HepG2 (cell line): ENCODE measurements at regions not wholly inside any gene's neighbourhood (a gene's known extent, or its start where the extent isn't known, plus 50 kb on each side); places are given as distances from the start of the nearest gene placed in this dataset.

Experiments used
- ATF1 ChIP-seq: IDR thresholded peaks from 2 replicates; pipeline ENCODE4 v1.6.1; 2016; ENCODE audit warnings: mild to moderate bottlenecking, control low read depth
- ETS1 ChIP-seq: sonication (generic); formaldehyde crosslinking; IDR thresholded peaks from 2 replicates; pipeline ENCODE4 v1.4.0; 2020; ENCODE audit warnings: missing genetic modification reagents
- GATA4 ChIP-seq: sonication (generic); IDR thresholded peaks from 2 replicates; pipeline ENCODE4 v1.6.1; 2016; ENCODE audit warnings: antibody characterized with exemption, low read depth, borderline replicate concordance
- HMG20A ChIP-seq: IDR thresholded peaks from 2 replicates; pipeline ENCODE4 v1.6.1; 2016; ENCODE audit warnings: borderline replicate concordance
- HNF1A ChIP-seq, 2 experiments: sonication (generic) in 1 of 2; formaldehyde crosslinking in 1 of 2; IDR thresholded peaks; 2 replicates each; pipeline versions ENCODE4 v1.4.0 to v1.6.1; 2016 to 2020; ENCODE audit warnings: borderline replicate concordance in 1 of 2, low read depth in 1 of 2, mild to moderate bottlenecking in 1 of 2, missing genetic modification reagents in 1 of 2
- HNRNPUL1 ChIP-seq: fragments of 200-400 bp; formaldehyde crosslinking; IDR thresholded peaks from 2 replicates; pipeline ENCODE4 v1.6.1; 2017; ENCODE audit warnings: low read depth, mild to moderate bottlenecking, low read length, moderate library complexity
- ISL2 ChIP-seq: sonication (generic); formaldehyde crosslinking; IDR thresholded peaks from 2 replicates; pipeline ENCODE4 v1.5.0; 2020; ENCODE audit warnings: missing genetic modification reagents
- ISX ChIP-seq: sonication (generic); formaldehyde crosslinking; conservative IDR thresholded peaks from 2 replicates; pipeline ENCODE4 v1.5.0; 2020; ENCODE audit warnings: missing genetic modification reagents
- JUN ChIP-seq: sonication (generic); formaldehyde crosslinking; IDR thresholded peaks from 2 replicates; pipeline ENCODE4 v1.4.0; 2020; ENCODE audit warnings: mild to moderate bottlenecking, missing genetic modification reagents
- KDM2A ChIP-seq: sonication (generic); formaldehyde crosslinking; IDR thresholded peaks from 2 replicates; pipeline ENCODE4 v1.4.0; 2020; ENCODE audit warnings: low read depth, missing genetic modification reagents, borderline replicate concordance
- KMT2B ChIP-seq: IDR thresholded peaks from 2 replicates; pipeline ENCODE4 v1.6.1; 2016; ENCODE audit warnings: missing genetic modification reagents, missing compliant biosample characterization
- MEIS2 ChIP-seq: sonication (generic); formaldehyde crosslinking; IDR thresholded peaks from 2 replicates; pipeline ENCODE4 v1.9.0; 2021; ENCODE audit warnings: mild to moderate bottlenecking, missing genetic modification reagents
- MLX ChIP-seq: IDR thresholded peaks from 2 replicates; pipeline ENCODE4 v1.6.1; 2016
- MLXIP ChIP-seq: sonication (generic); formaldehyde crosslinking; IDR thresholded peaks from 2 replicates; pipeline ENCODE4 v1.9.0; 2021; ENCODE audit warnings: missing genetic modification reagents, borderline replicate concordance
- POGZ ChIP-seq: sonication (generic); formaldehyde crosslinking; IDR thresholded peaks from 2 replicates; pipeline ENCODE4 v1.4.0; 2020; ENCODE audit warnings: mild to moderate bottlenecking, missing genetic modification reagents
- PTBP1 ChIP-seq: fragments of 200-400 bp; formaldehyde crosslinking; IDR thresholded peaks from 2 replicates; pipeline ENCODE4 v1.6.1; 2018; ENCODE audit warnings: low read length, low read depth; ENCODE audit not compliant: poor library complexity, severe bottlenecking
- SMAD3 ChIP-seq: sonication (generic); formaldehyde crosslinking; IDR thresholded peaks from 2 replicates; pipeline ENCODE4 v1.4.0; 2020; ENCODE audit warnings: missing genetic modification reagents
- SNAPC5 ChIP-seq: sonication (generic); formaldehyde crosslinking; IDR thresholded peaks from 2 replicates; pipeline ENCODE4 v1.8.1; 2023; ENCODE audit warnings: mild to moderate bottlenecking, missing genetic modification reagents, borderline replicate concordance
- SOX6 ChIP-seq, 2 experiments: fragments of 450-650 bp in 1 of 2; sonication (generic) in 1 of 2; formaldehyde crosslinking in 1 of 2; IDR thresholded peaks; 2 replicates each; pipeline versions ENCODE4 v1.4.0 to v1.6.1; 2017 to 2020; ENCODE audit warnings: antibody characterized with exemption in 1 of 2, mild to moderate bottlenecking in 1 of 2, missing genetic modification reagents in 1 of 2
- WIZ ChIP-seq: sonication (generic); formaldehyde crosslinking; IDR thresholded peaks from 2 replicates; pipeline ENCODE4 v1.5.1; 2020; ENCODE audit warnings: mild to moderate bottlenecking, missing genetic modification reagents
- ZNF850 ChIP-seq: sonication (generic); formaldehyde crosslinking; conservative IDR thresholded peaks from 2 replicates; pipeline ENCODE4 v1.9.0; 2021; ENCODE audit warnings: mild to moderate bottlenecking, missing genetic modification reagents

GRCh38 chr12:115094163-115094816 is 410.3 kb upstream of the TBX3 start (continued):
- TF ChIP-seq MLXIP (no peak), WIZ (CRISPR knock-in tag) (no peak), ZNF850 (CRISPR knock-in tag) (no peak), HNF1A (IDR thresholded peaks at IDR 0.05; ENCODE audit: low read depth) (0 out of 2 replicates have a peak, but pooled peaks have one; percentile 18), HNF1A (CRISPR knock-in tag; IDR thresholded peaks at IDR 0.05; ENCODE audit: borderline replicate concordance) (peak; percentile 71; the same call in 1 of the 2 replicates), MLX (peak; percentile 21; the same call in 1 of the 2 replicates), SMAD3 (CRISPR knock-in tag) (no peak), SNAPC5 (no peak), PTBP1 (no peak), HMG20A (CRISPR knock-in tag) (peak; percentile 84; the same call in 1 of the 2 replicates), KDM2A (CRISPR knock-in tag) (no peak), SOX6 (IDR thresholded peaks at IDR 0.05) (no peak), SOX6 (CRISPR knock-in tag; IDR thresholded peaks at IDR 0.05) (peak; percentile 82), ISL2 (peak; percentile 58), HNRNPUL1 (no peak), GATA4 (peak; percentile 89), ETS1 (CRISPR knock-in tag) (no peak), MEIS2 (CRISPR knock-in tag) (peak; percentile 78), KMT2B (no peak), POGZ (CRISPR knock-in tag) (peak; percentile 58), ISX (CRISPR knock-in tag) (no peak), JUN (CRISPR knock-in tag) (no peak), ATF1 (CRISPR knock-in tag) (peak; percentile 57; the same call in 1 of the 2 replicates)
